ENCODE measurements at regions not wholly inside any gene's neighbourhood (a gene's known extent, or its start where the extent isn't known, plus 50 kb on each side); places are given as distances from the start of the nearest gene placed in this dataset.

DNA sequence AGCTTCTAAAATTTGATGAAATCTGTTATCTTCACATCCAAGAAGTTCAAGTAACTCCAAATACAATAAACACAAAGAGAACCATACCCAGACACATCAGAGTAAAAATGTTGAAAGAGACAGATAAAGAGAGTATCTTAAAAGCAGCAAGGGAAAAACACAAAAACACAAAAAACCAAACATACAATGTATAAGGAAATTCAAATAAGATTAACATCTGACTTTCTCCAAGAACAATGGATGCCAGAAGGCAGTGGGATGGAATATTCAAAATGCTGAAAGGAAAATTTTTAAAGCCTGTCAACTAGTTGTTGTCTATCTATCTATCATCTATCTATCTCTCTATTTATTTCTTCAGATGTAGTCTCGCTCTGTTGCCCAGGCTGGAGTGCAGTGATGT is 72.4 kb upstream of the MKLN1 start:
- no peak for TF ChIP-seq POLR2A (IDR thresholded peaks at IDR 0.05)
- TF ChIP-seq, protein P1, sequence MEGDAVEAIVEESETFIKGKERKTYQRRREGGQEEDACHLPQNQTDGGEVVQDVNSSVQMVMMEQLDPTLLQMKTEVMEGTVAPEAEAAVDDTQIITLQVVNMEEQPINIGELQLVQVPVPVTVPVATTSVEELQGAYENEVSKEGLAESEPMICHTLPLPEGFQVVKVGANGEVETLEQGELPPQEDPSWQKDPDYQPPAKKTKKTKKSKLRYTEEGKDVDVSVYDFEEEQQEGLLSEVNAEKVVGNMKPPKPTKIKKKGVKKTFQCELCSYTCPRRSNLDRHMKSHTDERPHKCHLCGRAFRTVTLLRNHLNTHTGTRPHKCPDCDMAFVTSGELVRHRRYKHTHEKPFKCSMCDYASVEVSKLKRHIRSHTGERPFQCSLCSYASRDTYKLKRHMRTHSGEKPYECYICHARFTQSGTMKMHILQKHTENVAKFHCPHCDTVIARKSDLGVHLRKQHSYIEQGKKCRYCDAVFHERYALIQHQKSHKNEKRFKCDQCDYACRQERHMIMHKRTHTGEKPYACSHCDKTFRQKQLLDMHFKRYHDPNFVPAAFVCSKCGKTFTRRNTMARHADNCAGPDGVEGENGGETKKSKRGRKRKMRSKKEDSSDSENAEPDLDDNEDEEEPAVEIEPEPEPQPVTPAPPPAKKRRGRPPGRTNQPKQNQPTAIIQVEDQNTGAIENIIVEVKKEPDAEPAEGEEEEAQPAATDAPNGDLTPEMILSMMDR (IDR thresholded peaks at IDR 0.05), result no peak

Data from testis (tissue), 2 donors.